Activated T-helper 1 cell treated with anti-CD3 and anti-CD28 coated beads, Interleukin-12 subunit alpha, Interleukin-12 subunit beta, Interleukin-2, Interleukin-4 antibody, amounts not matched to agents 30 ng/mL and 10 ng/mL and 1 ng/mL, durations not matched to agents 14 hours and 24 hours and 36 hours (primary cell): ENCODE measurements at regions not wholly inside any gene's neighbourhood (a gene's known extent, or its start where the extent isn't known, plus 50 kb on each side); places are given as distances from the start of the nearest gene placed in this dataset.

Experiments
- DNase-seq: peaks from one replicate; pipeline ENCODE4 v3.0.0; 2021; ENCODE audit warnings: low spot score
- H3K27ac Mint-ChIP-seq: one replicate; pipeline ENCODE4 v1.8.0; 2021; ENCODE audit warnings: mild to moderate bottlenecking, mixed read lengths
- H3K27me3 Mint-ChIP-seq: one replicate; pipeline ENCODE4 v1.8.0; 2022; ENCODE audit warnings: mild to moderate bottlenecking, moderate library complexity, mixed read lengths; ENCODE audit not compliant: insufficient read depth
- H3K36me3 Mint-ChIP-seq: one replicate; pipeline ENCODE4 v1.8.0; 2021; ENCODE audit warnings: low read depth, mixed read lengths
- H3K4me1 Mint-ChIP-seq: one replicate; pipeline ENCODE4 v1.8.0; 2021; ENCODE audit warnings: low read depth, mixed read lengths
- H3K4me3 Mint-ChIP-seq: one replicate; pipeline ENCODE4 v1.8.0; 2021; ENCODE audit warnings: mild to moderate bottlenecking, moderate library complexity, mixed read lengths
- H3K9me3 Mint-ChIP-seq: one replicate; pipeline ENCODE4 v1.8.0; 2021; ENCODE audit warnings: mixed read lengths
- intact Hi-C: fragments of 100-400 bp; cut with micrococcal nuclease; formaldehyde crosslinking; loops from one replicate; pipeline ENCODE4 v1.15.1; 2024

GRCh38 chr10:30190577-30191552, 131.5 kb upstream of the JCAD start:
- Mint-ChIP-seq H3K9me3 (no peaks in the 10 kb centered on the region), H3K27ac (no peak overlapping the region), H3K36me3 (no peaks in the 10 kb centered on the region), H3K27me3 (peaks cover 8% of the 10 kb centered on the region), H3K4me3 (no peak overlapping the region), H3K4me1 (peaks cover 5% of the 10 kb centered on the region)
- no peak for DNase-seq
- intact Hi-C loops, result no loop called here

- Mint-ChIP-seq H3K4me3 (no peak overlapping the region), H3K27me3 (no peaks in the 10 kb centered on the region), H3K27ac (no peak overlapping the region), H3K9me3 (no peaks in the 10 kb centered on the region), H3K4me1 (peaks cover 5% of the 10 kb centered on the region), H3K36me3 (no peaks in the 10 kb centered on the region)
- intact Hi-C loops, result no loop called here
- no peak for DNase-seq
Observed at GRCh38 chr10:30189238-30189580, 129.8 kb upstream of the JCAD start.

- no peaks in the 10 kb centered on the region for H3K27me3 Mint-ChIP-seq
- peaks cover 5% of the 10 kb centered on the region for H3K4me1 Mint-ChIP-seq
- H3K27ac Mint-ChIP-seq, result no peak overlapping the region
- no peak overlapping the region for H3K4me3 Mint-ChIP-seq
- no peaks in the 10 kb centered on the region for H3K36me3 Mint-ChIP-seq
- H3K9me3 Mint-ChIP-seq, result no peaks in the 10 kb centered on the region
- no peak for DNase-seq
- intact Hi-C loops, result no loop called here
Observed at GRCh38 chr10:30188556-30189237, 129.3 kb upstream of the JCAD start.

GRCh38 chr10:30188101-30188500, 128.7 kb upstream of the JCAD start:
- H3K9me3 Mint-ChIP-seq, result no peaks in the 10 kb centered on the region
- H3K4me3 Mint-ChIP-seq, result no peak overlapping the region
- H3K4me1 Mint-ChIP-seq, result no peaks in the 10 kb centered on the region
- H3K36me3 Mint-ChIP-seq, result no peaks in the 10 kb centered on the region
- no peaks in the 10 kb centered on the region for H3K27me3 Mint-ChIP-seq
- H3K27ac Mint-ChIP-seq, result no peak overlapping the region
- intact Hi-C loops, result no loop called here
- no peak for DNase-seq

GRCh38 chr10:30187010-30187409, 127.6 kb upstream of the JCAD start:
- intact Hi-C loops, result no loop called here
- Mint-ChIP-seq H3K9me3 (no peaks in the 10 kb centered on the region), H3K4me1 (no peaks in the 10 kb centered on the region), H3K36me3 (no peaks in the 10 kb centered on the region), H3K4me3 (no peak overlapping the region), H3K27ac (no peak overlapping the region), H3K27me3 (no peaks in the 10 kb centered on the region)
- no peak for DNase-seq

- Mint-ChIP-seq H3K27ac (no peak overlapping the region), H3K36me3 (no peaks in the 10 kb centered on the region), H3K4me1 (no peaks in the 10 kb centered on the region), H3K9me3 (no peaks in the 10 kb centered on the region), H3K27me3 (no peaks in the 10 kb centered on the region), H3K4me3 (no peak overlapping the region)
- DNase-seq, result no peak
- intact Hi-C loops, result no loop called here
Observed at GRCh38 chr10:30186371-30186875, 127.0 kb upstream of the JCAD start.

GRCh38 chr10:30185916-30186315, 126.5 kb upstream of the JCAD start:
- no peaks in the 10 kb centered on the region for H3K4me1 Mint-ChIP-seq
- H3K27ac Mint-ChIP-seq, result no peak overlapping the region
- no peaks in the 10 kb centered on the region for H3K9me3 Mint-ChIP-seq
- H3K4me3 Mint-ChIP-seq, result no peak overlapping the region
- H3K27me3 Mint-ChIP-seq, result no peaks in the 10 kb centered on the region
- intact Hi-C loops, result no loop called here
- no peaks in the 10 kb centered on the region for H3K36me3 Mint-ChIP-seq
- DNase-seq, result no peak

- Mint-ChIP-seq H3K4me3 (no peak overlapping the region), H3K36me3 (no peaks in the 10 kb centered on the region), H3K9me3 (no peaks in the 10 kb centered on the region), H3K27me3 (no peaks in the 10 kb centered on the region), H3K4me1 (no peaks in the 10 kb centered on the region), H3K27ac (no peak overlapping the region)
- intact Hi-C loops, result no loop called here
- DNase-seq, result no peak
Observed at GRCh38 chr10:30185341-30185740, 126.0 kb upstream of the JCAD start.

- no peak for DNase-seq
- Mint-ChIP-seq H3K9me3 (no peaks in the 10 kb centered on the region), H3K4me1 (no peaks in the 10 kb centered on the region), H3K27me3 (peaks cover 2% of the 10 kb centered on the region), H3K36me3 (no peaks in the 10 kb centered on the region), H3K27ac (no peak overlapping the region), H3K4me3 (no peak overlapping the region)
- intact Hi-C loops, result no loop called here
Observed at GRCh38 chr10:30184397-30185033, 125.1 kb upstream of the JCAD start.

GRCh38 chr10:30183055-30183402, 123.6 kb upstream of the JCAD start:
- Mint-ChIP-seq H3K9me3 (no peaks in the 10 kb centered on the region), H3K4me3 (no peak overlapping the region), H3K27ac (no peak overlapping the region), H3K27me3 (peaks cover 2% of the 10 kb centered on the region), H3K36me3 (no peaks in the 10 kb centered on the region), H3K4me1 (no peaks in the 10 kb centered on the region)
- intact Hi-C loops, result no loop called here
- DNase-seq, result no peak

- no peak for DNase-seq
- intact Hi-C loops, result no loop called here
- H3K9me3 Mint-ChIP-seq, result no peaks in the 10 kb centered on the region
- no peaks in the 10 kb centered on the region for H3K36me3 Mint-ChIP-seq
- peaks cover 2% of the 10 kb centered on the region for H3K27me3 Mint-ChIP-seq
- no peak overlapping the region for H3K4me3 Mint-ChIP-seq
- H3K27ac Mint-ChIP-seq, result no peak overlapping the region
- H3K4me1 Mint-ChIP-seq, result no peaks in the 10 kb centered on the region
Observed at GRCh38 chr10:30182191-30183054, 123.0 kb upstream of the JCAD start.

GRCh38 chr10:30178356-30178964, 119.1 kb upstream of the JCAD start:
- Mint-ChIP-seq H3K4me3 (no peak overlapping the region), H3K36me3 (no peaks in the 10 kb centered on the region), H3K4me1 (no peaks in the 10 kb centered on the region), H3K9me3 (no peaks in the 10 kb centered on the region), H3K27ac (no peak overlapping the region), H3K27me3 (peaks cover 12% of the 10 kb centered on the region)
- intact Hi-C loops, result no loop called here
- DNase-seq, result no peak
